HG02981 (cell line): ENCODE measurements at regions not wholly inside any gene's neighbourhood (a gene's known extent, or its start where the extent isn't known, plus 50 kb on each side); places are given as distances from the start of the nearest gene placed in this dataset.
"Not testable (repeated sequence)": the region's sequence is repeated elsewhere in the genome, so short reads cannot be mapped to it uniquely, and the experiment has no call there.

ENCODE experiments used
- ATAC-seq: cut with Tn5 transposase; IDR thresholded peaks from one replicate; pipeline ENCODE4 v1.9.1; 2021; ENCODE audit warnings: mild to moderate bottlenecking, moderate library complexity; ENCODE audit not compliant: unreplicated experiment

DNA sequence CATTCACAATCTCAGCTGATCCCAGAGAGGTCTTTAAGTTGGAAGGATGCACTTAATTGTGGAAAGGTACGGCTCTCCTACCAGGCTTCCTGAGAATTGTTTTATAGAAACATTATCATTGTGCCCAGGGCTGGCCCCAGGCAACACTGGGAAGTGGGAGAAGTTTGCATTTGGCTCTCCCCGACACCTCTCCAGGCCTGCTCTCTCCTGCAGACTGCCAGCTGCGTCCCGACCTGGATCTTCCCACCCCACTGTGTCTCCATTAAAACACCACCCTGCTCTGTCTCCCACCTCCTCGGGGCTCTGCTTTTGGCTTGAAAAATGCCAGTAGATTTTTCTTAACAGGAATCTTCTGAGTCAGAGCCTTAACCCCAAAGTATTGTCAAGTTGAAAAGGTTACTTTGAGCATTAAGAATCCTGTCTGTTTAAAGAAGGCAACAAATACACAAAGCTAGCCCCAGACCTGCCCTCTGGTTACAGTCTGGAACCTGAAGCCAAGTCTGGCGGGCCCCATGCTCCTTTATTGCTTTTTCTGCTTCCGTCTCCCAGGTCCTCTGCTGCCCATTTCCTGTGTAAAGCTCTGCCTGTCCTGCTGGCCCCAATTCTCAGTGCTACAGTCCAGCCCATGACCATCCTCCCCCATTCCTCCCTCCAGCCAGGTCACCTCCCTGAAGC lies 530.2 kb downstream of the SOX6 start:
- ATAC-seq = no peak

DNA sequence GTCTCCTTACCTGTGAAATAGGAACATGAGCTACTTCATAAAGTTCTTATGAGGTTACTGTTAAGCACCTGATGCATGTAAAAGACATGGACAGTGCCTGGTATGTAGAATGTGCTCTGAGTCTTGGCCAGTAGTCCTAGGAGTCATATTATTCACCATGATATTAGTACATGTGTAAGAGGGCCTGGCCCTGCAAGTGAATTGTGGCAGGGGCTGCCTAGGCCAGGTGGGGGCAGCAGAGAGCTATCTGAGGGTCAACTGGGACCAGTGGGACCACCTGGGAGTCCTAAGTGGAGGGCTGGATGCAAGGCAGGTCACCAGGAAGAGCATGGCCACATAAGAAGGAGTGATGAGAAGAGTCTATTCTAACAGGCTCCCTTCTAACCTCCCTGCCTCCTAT lies 529.5 kb downstream of the SOX6 start:
- ATAC-seq = peak; percentile 57

GRCh38 chr11:15828215-15828853 lies 528.0 kb downstream of the SOX6 start:
- ATAC-seq = no peak

DNA sequence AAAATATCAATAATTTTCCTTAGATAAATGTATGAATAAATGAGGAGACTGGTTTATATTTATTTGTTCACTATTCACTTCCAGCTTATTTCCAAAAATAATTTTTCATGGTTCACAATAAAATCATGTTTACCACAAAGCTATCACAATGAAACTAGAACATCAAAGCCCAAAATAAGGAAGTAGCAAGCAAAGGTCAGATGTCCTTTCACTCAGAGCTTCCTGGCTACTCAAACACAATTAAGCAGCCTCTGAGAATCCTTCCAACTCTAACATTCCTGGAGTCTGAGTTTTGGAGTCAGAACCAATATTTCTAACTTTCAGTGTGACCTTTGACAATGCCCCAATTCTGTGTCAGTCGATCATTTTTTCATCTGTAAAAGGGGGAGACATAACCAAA lies 527.0 kb downstream of the SOX6 start:
- no peak for ATAC-seq

GRCh38 chr11:15830741-15831428 lies 525.5 kb downstream of the SOX6 start:
- no peak for ATAC-seq

GRCh38 chr11:15835788-15836411 lies 520.4 kb downstream of the SOX6 start:
- ATAC-seq = no peak

GRCh38 chr11:15836795-15837194 lies 519.6 kb downstream of the SOX6 start:
- ATAC-seq = no peak

DNA sequence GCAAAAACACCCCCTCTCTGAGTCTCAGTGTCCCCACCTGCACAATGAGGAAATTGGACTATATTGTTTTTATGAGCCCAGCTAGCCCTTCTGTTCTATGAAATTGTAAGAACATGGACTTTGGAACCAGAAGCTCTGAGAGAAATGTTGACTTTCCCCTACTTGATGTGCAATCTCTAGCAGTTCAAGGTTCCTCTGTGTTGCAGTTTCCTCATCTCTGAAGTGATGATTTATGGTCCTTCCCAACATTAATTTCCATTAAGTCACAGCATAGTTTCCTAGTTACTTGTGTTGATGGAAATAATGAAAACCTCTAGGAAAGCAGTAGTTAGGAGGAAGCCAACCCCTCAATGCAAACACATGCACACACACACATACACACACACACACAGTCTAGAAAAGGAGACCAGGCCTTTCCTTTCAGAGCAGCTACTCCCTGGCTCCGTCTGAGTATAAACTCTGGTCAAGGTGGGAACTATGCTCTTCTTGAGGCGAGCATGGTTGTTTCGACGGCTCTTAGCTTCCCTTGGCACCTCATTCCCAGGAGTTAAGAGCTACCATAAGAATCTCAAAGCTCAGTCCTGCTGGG lies 518.4 kb downstream of the SOX6 start:
- no peak for ATAC-seq

- ATAC-seq = no peak
Measured at GRCh38 chr11:15839061-15839460, 517.3 kb downstream of the SOX6 start.

DNA sequence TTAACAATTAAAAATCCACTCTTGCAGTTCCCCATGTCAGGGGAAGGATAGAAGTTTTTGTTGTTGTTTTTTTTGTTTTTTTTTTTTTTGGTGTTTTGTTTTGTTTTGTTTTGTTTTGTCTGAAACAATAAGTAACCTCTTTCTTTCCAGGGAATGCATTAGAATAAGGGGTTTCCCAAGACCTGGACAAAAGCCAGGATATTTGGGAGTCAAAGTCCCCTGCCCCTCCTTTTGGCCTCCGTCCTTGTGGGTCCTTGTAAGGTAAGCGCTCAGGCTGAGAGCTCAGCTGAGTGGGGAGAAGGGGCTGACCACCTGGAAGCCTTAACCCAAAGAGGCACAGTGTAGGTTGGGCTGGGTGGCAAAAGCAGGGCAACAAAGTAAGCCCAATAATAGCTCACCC lies 515.4 kb downstream of the SOX6 start:
- no peak for ATAC-seq

DNA sequence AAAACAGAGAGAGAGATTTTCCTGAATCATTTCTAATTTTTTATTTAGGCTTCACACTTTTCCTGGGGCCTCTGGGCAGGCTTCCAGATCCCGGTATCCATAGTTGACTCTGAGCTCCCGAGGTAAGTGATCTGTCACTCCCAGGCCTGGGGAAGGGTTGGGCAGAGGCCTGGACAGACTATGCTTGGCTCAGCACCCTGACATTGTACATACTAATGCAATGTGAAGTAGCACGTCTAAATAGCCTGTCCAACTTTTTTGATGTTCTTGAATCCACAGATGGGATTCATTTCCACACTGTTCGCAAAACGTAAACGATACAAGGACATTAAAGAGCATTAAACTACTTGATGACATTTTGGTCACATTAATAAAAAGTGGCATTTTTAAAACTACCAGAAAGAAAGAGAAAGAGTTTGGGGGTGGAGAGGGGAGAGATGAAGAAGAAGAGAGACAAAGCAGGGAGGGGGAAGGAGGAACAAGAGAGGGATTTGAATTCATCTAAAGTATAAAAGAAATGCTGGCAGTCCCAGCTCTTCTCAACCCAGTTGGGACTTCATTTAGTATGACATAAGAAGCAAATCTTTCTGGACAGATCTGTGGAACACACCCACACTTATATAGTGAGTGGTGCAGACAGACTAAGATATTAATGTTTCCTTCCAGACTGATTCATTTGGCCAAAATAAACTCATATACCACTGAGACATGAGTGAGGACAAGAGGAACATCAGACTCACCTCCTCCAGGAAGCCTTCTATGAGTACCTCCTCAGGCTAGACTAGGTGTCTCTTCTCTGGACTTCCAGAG lies 514.2 kb downstream of the SOX6 start:
- ATAC-seq = no peak

DNA sequence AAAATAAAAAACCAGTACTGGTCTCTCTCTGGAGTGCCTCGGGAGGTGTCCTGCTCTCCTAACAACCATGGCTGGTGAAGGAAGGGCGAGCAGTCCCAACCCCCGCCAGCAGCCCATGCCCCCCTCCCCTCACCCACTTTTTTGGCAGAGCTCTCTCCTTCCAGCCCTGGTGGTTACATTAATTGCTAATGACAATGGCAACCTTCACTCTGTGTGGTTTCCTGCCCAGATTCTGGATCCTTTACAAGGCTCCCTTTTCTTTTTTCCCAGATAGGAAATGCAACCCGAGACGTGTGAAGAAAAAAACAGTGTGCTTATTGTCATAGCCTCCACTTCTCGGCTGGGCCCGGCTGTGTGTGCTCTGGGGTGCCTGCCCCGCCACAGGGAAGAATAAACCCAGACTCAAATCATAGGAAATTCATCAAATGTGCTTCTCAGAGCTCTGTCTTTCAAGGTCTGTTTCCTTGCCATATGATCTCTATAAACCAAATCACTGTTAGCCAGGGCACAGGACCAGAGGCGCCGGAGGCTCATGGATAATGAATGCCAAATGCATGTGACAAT lies 513.0 kb downstream of the SOX6 start:
- no peak for ATAC-seq

- ATAC-seq = no peak
Measured at GRCh38 chr11:15845261-15845660, 511.1 kb downstream of the SOX6 start.

DNA sequence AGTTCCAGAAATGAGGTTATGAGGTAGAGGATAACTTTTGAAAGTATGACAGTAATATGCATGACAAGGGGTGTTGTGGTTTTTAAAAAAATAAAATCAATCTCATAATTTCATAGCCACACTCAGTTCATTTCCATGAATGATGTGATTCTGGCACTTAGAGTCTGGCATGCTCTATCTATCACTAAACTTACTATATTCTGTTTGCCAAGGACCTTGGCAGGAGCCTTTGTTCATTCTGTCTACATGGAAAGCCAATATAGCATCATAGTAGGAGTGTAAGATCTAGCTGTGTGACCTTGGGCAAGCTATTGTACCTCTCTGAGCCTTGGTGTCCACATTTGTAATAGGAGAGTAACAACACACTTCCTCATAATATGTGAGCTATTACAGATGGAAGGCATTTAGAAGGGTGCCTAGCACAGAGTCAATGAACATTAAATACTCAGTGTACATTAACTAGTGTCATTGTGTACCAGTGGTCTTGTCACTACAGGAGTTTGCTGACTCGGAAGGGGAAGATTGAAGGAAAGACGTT lies 507.6 kb downstream of the SOX6 start:
- ATAC-seq = no peak

DNA sequence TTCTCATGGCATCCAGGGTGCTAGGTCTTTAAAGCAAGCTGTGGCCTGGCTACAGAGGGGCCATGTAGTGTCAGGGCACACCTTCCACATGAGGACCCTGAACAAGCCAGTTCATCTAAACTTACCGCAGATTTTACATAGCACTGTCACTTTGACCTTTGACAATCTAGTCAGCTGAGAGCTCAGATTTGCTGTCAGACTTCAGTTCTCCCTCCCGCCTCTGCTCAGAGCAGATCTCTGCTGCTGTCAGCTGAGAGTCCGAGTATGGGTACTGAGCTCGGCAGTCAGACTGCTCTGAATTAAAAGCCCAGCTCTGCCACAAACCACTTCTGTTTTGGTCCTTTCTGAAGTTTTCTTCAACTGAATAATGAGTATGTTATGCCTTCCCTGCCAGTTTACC lies 507.1 kb downstream of the SOX6 start:
- no peak for ATAC-seq

GRCh38 chr11:15850335-15850734 lies 506.0 kb downstream of the SOX6 start:
- ATAC-seq = not testable (repeated sequence)

DNA sequence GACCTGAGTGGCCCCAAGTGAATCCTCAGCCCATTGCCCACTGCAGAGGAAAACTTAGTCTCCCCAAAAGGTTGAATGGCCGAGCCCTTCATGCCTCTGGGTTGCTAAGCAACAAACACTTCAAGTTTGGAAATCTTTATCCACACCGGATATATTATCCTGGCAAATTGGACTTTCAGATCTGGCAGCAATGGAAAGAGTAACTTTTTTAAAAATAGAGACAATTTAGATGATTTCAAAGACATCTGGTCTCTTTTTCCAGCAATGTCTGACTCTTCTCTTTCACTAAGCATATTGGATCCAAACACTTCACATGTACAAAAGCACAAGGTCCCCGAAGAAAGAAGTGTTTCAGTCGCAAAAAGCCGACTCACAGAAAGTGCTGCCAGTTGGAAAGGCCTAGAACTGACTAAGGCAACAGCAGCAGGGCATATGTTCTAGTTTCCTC lies 505.3 kb downstream of the SOX6 start:
- ATAC-seq = no peak

DNA sequence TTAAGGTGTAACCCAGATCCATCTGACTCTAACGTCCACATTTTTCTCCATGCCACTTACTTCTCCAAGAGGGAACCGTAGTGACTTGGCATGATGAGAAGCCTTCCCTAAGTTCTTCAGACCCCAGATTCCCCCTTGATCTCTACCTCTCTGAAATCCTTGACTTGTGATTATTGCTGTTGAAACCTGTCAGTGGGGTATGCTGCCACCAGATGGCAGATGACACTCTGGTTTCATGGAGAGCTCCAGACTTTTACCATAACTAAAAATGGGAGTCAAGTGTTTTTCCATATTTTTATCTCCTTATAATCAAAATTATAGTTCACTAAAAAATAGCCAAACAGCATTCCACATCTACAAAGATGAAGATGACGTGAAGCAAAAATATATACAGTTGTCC lies 504.2 kb downstream of the SOX6 start:
- ATAC-seq = no peak

DNA sequence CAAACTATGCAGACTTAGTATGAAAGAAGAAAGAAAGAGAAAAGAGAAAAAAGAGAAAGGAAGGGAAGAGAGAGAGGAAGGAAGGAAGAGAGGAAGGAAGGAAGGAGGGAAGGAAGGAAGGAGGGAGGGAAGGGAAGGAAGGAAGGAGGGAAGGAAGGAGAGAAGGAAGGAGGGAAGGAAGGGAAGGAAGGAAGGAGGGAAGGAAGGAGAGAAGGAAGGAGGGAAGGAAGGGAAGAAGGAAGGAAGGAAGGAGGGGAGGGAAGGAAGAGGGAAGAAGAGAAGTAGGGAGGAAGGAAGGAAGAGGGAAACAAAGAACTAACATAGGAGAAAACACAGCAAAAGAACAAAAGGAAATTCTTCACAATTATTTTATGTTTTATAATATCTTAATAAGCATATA lies 502.1 kb downstream of the SOX6 start:
- no peak for ATAC-seq

GRCh38 chr11:15858881-15859280 lies 497.5 kb downstream of the SOX6 start:
- no peak for ATAC-seq
